HTR-8/SVneo (cell line): ENCODE measurements at regions not wholly inside any gene's neighbourhood (a gene's known extent, or its start where the extent isn't known, plus 50 kb on each side); places are given as distances from the start of the nearest gene placed in this dataset.
"Not testable (repeated sequence)": the region's sequence is repeated elsewhere in the genome, so short reads cannot be mapped to it uniquely, and the experiment has no call there.

Experiments
- DNase-seq: peaks from one replicate; pipeline ENCODE4 v3.0.0; 2011; ENCODE audit warnings: low spot score, mixed read lengths; ENCODE audit not compliant: insufficient read length
- FAIRE-seq: peaks from 2 replicates; lab custom pipeline; 2011; peaks lifted over from hg19 to GRCh38; lab: Jason Lieb, UNC

GRCh38 chr2:88802026-88802425, 110.6 kb downstream of the RPIA start:
- DNase-seq, FAIRE-seq: not testable (repeated sequence)

- FAIRE-seq = no peak
- DNase-seq = no peak
These were observed 115.9 kb downstream of the RPIA start for GRCh38 chr2:88807237-88807962.

DNA sequence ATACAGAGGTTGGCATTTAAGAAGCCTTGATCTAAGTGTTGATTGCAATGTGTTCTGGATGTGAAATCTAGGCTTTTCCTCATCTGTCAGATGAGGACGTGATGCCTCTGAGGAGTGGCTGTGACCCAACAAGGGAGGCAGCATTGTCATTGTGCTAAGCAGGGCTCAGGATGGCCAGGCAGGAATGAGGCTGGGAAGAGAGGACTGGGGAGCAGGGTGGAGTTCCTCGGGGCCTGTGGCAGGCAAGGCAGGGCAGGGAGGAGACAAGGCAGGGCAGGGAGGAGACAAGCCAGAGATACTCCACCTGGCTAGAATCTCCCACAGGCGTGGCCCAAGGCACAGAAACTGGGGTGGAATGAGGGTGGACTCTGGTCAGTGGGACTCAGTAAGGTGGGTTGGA, 116.6 kb downstream of the RPIA start:
- FAIRE-seq = no peak

DNA sequence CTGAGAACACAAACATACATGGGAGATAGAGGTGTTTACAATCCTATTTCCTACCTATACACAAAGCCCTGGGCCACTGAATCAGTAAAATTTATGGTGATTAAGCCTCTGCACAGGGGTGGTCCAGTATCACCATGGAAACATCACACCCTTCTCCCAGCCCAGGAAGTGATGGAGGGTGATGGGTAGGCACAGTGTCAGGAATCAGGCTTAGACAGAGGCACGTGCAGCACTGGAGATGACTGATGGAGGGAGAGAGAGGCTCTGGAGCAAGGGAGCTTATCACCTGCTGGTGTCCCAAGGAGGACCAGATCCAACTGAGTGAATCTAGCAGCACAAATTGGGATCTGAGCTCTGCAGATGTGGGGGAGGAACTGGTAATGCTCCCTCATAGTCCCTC, 117.2 kb downstream of the RPIA start:
- no peak for DNase-seq

More for the DNA sequence above, 116.6 kb downstream of the RPIA start:
- no peak for DNase-seq

GRCh38 chr2:88809216-88809615, 117.7 kb downstream of the RPIA start:
- no peak for FAIRE-seq
- DNase-seq = no peak

More for the DNA sequence above, 117.2 kb downstream of the RPIA start:
- no peak for FAIRE-seq

GRCh38 chr2:88810017-88810416, 118.5 kb downstream of the RPIA start:
- DNase-seq (no peak), FAIRE-seq (no peak)

- no peak for FAIRE-seq
These were observed 119.0 kb downstream of the RPIA start for GRCh38 chr2:88810488-88810887.

GRCh38 chr2:88811233-88811632, 119.8 kb downstream of the RPIA start:
- DNase-seq = no peak
- FAIRE-seq = no peak

More at GRCh38 chr2:88810488-88810887, 119.0 kb downstream of the RPIA start:
- no peak for DNase-seq

DNA sequence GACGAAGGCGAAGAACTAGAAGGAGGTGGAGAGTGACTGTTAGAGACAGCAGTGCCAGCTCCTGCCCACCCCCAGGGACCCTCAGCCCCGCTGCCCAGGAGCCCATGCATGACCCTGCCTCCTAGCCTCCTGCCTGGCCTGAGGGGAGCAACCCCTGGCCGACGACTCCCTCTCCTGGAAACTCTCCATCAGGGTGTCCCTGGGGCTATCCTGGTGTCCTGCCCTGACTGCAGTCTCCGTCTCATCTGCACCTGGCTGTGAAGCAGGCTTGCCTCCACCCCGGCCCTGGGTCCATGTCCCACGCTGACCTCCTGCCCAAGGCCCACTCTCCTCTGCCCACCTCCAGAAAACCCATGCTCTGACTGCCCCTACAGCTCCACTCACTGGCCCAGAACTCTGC, 120.2 kb downstream of the RPIA start:
- FAIRE-seq (no peak), DNase-seq (no peak)

- FAIRE-seq (no peak), DNase-seq (no peak)
These were observed 122.1 kb downstream of the RPIA start for GRCh38 chr2:88813612-88814011.

DNA sequence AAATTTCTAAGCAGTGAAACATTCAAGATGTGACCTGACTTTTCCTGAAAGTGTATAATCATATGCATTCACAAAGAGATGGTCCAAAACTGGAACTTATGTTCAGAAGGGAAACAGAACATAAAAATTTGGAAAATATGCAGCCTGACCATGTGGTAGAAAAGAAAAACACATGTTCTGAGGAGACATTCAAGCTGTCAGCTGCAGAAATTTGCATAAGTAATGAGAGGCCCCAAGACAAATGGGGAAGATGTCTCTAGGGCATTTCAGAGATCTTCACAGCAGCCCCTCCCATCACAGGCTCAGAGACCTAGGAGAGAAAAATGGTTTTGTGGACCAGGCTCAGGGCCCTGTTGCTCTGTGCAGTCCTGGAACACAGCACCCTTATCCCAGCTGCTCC, 123.8 kb downstream of the RPIA start:
- no peak for FAIRE-seq

DNA sequence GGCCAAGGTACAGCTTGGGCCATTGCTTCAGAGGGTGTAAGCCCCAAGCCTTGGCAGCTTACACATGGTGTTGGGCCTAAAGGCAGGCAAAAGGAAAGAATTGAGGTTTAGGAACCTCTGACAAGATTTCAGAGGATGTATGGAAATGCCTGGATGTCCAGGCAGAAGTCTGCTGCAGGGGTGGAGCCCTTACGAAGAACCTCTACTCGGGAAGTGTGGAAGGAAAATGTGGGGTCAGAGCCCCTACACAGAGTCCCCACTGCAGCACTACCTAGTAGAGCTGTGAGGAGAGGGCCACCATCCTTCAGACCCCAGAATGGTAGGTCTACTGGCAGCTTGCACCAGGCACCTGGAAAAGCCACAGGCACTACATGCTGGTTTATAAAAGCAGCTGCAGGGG, 124.2 kb downstream of the RPIA start:
- no peak for FAIRE-seq

More for the DNA sequence above, 123.8 kb downstream of the RPIA start:
- DNase-seq = no peak

DNA sequence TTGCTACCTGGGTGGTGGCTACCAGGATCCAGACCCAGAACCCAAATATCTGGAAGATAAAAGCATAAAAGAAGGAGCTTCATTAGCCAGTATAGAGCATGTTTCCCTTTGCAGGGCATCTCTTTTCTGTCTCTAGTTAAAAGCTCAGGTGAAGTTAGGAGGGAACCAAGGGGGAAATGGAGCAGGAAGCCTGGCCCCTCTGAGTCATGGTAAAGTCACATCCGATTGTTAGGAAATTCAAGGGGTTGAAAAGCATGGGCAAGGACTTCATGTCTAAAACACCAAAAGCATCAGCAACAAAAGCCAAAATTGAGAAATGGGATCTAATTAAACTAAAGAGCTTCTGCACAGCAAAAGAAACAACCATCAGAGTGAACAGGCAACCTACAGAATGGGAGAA, 126.9 kb downstream of the RPIA start:
- no peak for DNase-seq
- FAIRE-seq = no peak

More for the DNA sequence above, 124.2 kb downstream of the RPIA start:
- DNase-seq = no peak

- no peak for DNase-seq
- FAIRE-seq = no peak
These were observed 133.5 kb downstream of the RPIA start for GRCh38 chr2:88824951-88825350.

- DNase-seq (no peak), FAIRE-seq (no peak)
These were observed 134.9 kb downstream of the RPIA start for GRCh38 chr2:88826399-88826798.

DNA sequence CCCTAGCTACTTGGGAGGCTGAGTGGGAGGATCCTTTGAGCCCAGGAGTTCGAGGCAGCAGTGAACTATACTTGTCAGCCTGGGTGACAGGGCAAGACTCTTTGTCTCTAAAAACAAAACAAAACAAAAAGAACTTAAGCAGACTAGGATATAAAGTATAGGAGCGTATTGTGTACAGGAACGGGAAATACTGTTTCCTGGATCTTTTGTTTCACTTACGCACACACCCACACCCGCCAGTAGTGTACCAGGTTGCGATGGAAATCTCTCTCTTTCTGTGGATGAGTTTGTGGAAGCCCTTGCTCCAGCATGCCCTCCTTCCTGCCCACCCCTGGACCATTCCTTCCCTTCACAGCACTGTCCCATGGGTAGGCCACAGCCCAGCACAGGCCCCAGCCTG, 136.3 kb downstream of the RPIA start:
- FAIRE-seq (no peak), DNase-seq (no peak)

- no peak for FAIRE-seq
- DNase-seq = no peak
These were observed 137.1 kb downstream of the RPIA start for GRCh38 chr2:88828397-88829137.

GRCh38 chr2:88829607-88830463, 138.4 kb downstream of the RPIA start:
- DNase-seq = no peak
- FAIRE-seq = no peak

- peak; percentile 13 for FAIRE-seq
These were observed 139.8 kb downstream of the RPIA start for GRCh38 chr2:88831071-88831791.

GRCh38 chr2:88831792-88832248, 140.3 kb downstream of the RPIA start:
- FAIRE-seq (no peak), DNase-seq (peak; percentile 21)

More at GRCh38 chr2:88831071-88831791, 139.8 kb downstream of the RPIA start:
- DNase-seq = no peak
